A549 (cell line): ENCODE measurements at regions not wholly inside any gene's neighbourhood (a gene's known extent, or its start where the extent isn't known, plus 50 kb on each side); places are given as distances from the start of the nearest gene placed in this dataset.

ENCODE experiments used
- ATAC-seq, 2 experiments: fragments of 200-7000 bp in 1 of 2; fragments of >200 bp in 1 of 2; cut with Nextera tagmentation in 1 of 2; cut with Tn5 transposase in 1 of 2; 3 replicates each; pipeline versions ENCODE4 v1.8.0 to v1.9.1; 2018 to 2020; ENCODE audit warnings: mild to moderate bottlenecking in 1 of 2, moderate library complexity in 1 of 2
- CTCF ChIA-PET: fragments of 300-600 bp; sonication (Branson Sonifier 250); formaldehyde crosslinking; extraction: SDS; loops from one replicate; lab custom pipeline; 2021; ENCODE audit warnings: antibody characterized with exemption, inconsistent platforms; lab: Yijun Ruan, JAX
- POLR2A ChIA-PET: fragments of 350-600 bp; formaldehyde crosslinking; extraction: SDS; loops from one replicate; lab custom pipeline; 2021; ENCODE audit warnings: antibody characterized with exemption, inconsistent platforms; lab: Yijun Ruan, JAX
- DNase-seq, 2 experiments: peaks; one replicate each; pipeline versions ENCODE4 v3.0.0 to v3.0.0-alpha.2; 2011 to 2016; ENCODE audit warnings: low read depth in 1 of 2, low spot score in 1 of 2
- FAIRE-seq: peaks from 2 replicates; lab custom pipeline; 2011; peaks lifted over from hg19 to GRCh38; lab: Jason Lieb, UNC
- H3K27ac ChIP-seq, 2 experiments: fragments of >200 bp; sonication (Bioruptor Twin); formaldehyde crosslinking; 3 replicates each; pipeline ENCODE4 v1.5.1; 2016 to 2017
- H3K4me1 ChIP-seq: fragments of >200 bp; sonication (Bioruptor Twin); formaldehyde crosslinking; 3 replicates; pipeline ENCODE4 v1.6.1; 2016
- H3K4me2 ChIP-seq: fragments of >200 bp; sonication (Bioruptor Twin); formaldehyde crosslinking; 3 replicates; pipeline ENCODE4 v1.6.1; 2016
- H3K4me3 ChIP-seq: fragments of >200 bp; sonication (Bioruptor Twin); formaldehyde crosslinking; 3 replicates; pipeline ENCODE4 v1.5.1; 2016
- H3K9me3 ChIP-seq: fragments of >200 bp; sonication (Bioruptor Twin); formaldehyde crosslinking; 3 replicates; pipeline ENCODE4 v1.6.1; 2016
- CHD4 ChIP-seq: fragments of 200-600 bp; sonication (generic); IDR thresholded peaks from 2 replicates; pipeline ENCODE4 v1.6.1; 2016; ENCODE audit warnings: antibody characterized with exemption, mild to moderate bottlenecking, borderline replicate concordance
- EHMT2 ChIP-seq: fragments of 200-600 bp; sonication (generic); IDR thresholded peaks from 2 replicates; pipeline ENCODE4 v1.6.1; 2016; ENCODE audit warnings: antibody characterized with exemption, low read depth, mild to moderate bottlenecking, moderate library complexity
- FOSB ChIP-seq: fragments of 250-450 bp; sonication (Bioruptor Pico); IDR thresholded peaks from 2 replicates; pipeline ENCODE4 v1.5.0; 2020; ENCODE audit warnings: mild to moderate bottlenecking, moderate library complexity
- FOSL2 ChIP-seq, 2 experiments: fragments of 450-650 bp in 1 of 2; fragments of >200 bp in 1 of 2; sonication (Bioruptor Twin) in 1 of 2; formaldehyde crosslinking; IDR thresholded peaks; 2 replicates each; pipeline versions ENCODE4 v1.5.0 to v1.6.1; 2016 to 2020; ENCODE audit warnings: mild to moderate bottlenecking in 1 of 2, moderate library complexity in 1 of 2
- HDAC2 ChIP-seq: fragments of 200-600 bp; sonication (generic); IDR thresholded peaks from 2 replicates; pipeline ENCODE4 v1.6.1; 2016
- HEYL ChIP-seq: fragments of 250-450 bp; sonication (Bioruptor Pico); IDR thresholded peaks from 2 replicates; pipeline ENCODE4 v1.8.0; 2021; ENCODE audit warnings: mild to moderate bottlenecking, moderate library complexity
- HOXB5 ChIP-seq: fragments of 250-450 bp; sonication (Bioruptor Pico); IDR thresholded peaks from 2 replicates; pipeline ENCODE4 v1.5.0; 2020; ENCODE audit warnings: mild to moderate bottlenecking, moderate library complexity
- JUN ChIP-seq, 2 experiments: fragments of >200 bp; sonication (Bioruptor Twin); formaldehyde crosslinking; IDR thresholded peaks; 2 replicates in 1 of 2; 3 replicates in 1 of 2; pipeline ENCODE4 v1.6.1; 2016 to 2017
- KDM1A ChIP-seq: fragments of 200-600 bp; sonication (generic); IDR thresholded peaks from 2 replicates; pipeline ENCODE4 v1.6.1; 2016; ENCODE audit warnings: low read depth, mild to moderate bottlenecking
- KDM5A ChIP-seq: fragments of 200-600 bp; sonication (generic); IDR thresholded peaks from 2 replicates; pipeline ENCODE4 v1.6.1; 2016; ENCODE audit warnings: antibody characterized with exemption, mild to moderate bottlenecking
- NFE2L2 ChIP-seq: fragments of 150-350 bp; conservative IDR thresholded peaks from 2 replicates; pipeline ENCODE4 v1.6.1; 2014; ENCODE audit warnings: low read length
- NR3C1 ChIP-seq: fragments of >200 bp; sonication (Bioruptor Twin); formaldehyde crosslinking; IDR thresholded peaks from 3 replicates; pipeline ENCODE4 v1.6.1; 2017
- SMC3 ChIP-seq: fragments of >200 bp; sonication (Bioruptor Twin); formaldehyde crosslinking; IDR thresholded peaks from 3 replicates; pipeline ENCODE4 v1.6.1; 2018; ENCODE audit warnings: inconsistent platforms
- TP53 ChIP-seq: fragments of 250-450 bp; sonication (Bioruptor Pico); IDR thresholded peaks from 2 replicates; pipeline ENCODE4 v1.5.0; 2021; ENCODE audit warnings: mild to moderate bottlenecking, moderate library complexity
- ZNF302 ChIP-seq: fragments of 250-450 bp; sonication (Bioruptor Pico); IDR thresholded peaks from 2 replicates; pipeline ENCODE4 v1.9.0; 2021; ENCODE audit warnings: inconsistent platforms, mild to moderate bottlenecking, moderate library complexity
- WGBS: methylation state at CpG from one replicate; pipeline ENCODE4 v1.1.6; 2017; ENCODE audit errors: missing lambda C conversion rate; 5-methylcytosine and 5-hydroxymethylcytosine counted together
- TF ChIP-seq, protein P1 (sequence below): fragments of 250-450 bp; sonication (Bioruptor Pico); IDR thresholded peaks from 2 replicates; pipeline ENCODE4 v1.5.0; 2021; ENCODE audit warnings: mild to moderate bottlenecking, moderate library complexity, borderline replicate concordance
- TF ChIP-seq, protein P2 (sequence below): fragments of 200-600 bp; sonication (generic); IDR thresholded peaks from 2 replicates; pipeline ENCODE4 v1.6.1; 2016; ENCODE audit warnings: antibody characterized with exemption, mild to moderate bottlenecking, moderate library complexity
- TF ChIP-seq, protein P3 (sequence below): IDR thresholded peaks from 2 replicates; pipeline ENCODE4 v1.6.1; 2012
- TF ChIP-seq, protein P4 (sequence below): fragments of >200 bp; sonication (Bioruptor Twin); formaldehyde crosslinking; IDR thresholded peaks from 2 replicates; pipeline ENCODE4 v1.6.1; 2016

DNA sequence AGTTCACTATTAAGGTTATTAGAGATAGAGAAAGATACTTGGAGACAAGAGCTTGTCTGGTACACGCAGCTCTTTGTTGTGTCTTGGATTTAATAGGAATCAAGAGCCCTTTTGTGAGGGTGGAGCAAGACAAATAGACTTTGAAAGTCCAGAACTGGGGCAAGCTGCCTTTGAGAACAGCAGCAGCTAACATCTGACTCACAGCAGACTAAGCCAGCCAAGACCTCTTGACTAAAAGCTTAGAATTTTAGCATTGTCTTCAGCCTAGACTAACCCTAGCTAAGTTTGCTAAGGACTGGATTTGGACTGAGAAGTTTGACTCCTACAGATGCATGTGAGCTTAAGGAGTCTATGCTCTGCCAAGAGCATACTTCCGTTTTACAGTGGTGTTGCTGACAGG, 201.9 kb upstream of the RBM19 start:
- TF ChIP-seq KDM5A, result no peak
- TF ChIP-seq, protein P1, sequence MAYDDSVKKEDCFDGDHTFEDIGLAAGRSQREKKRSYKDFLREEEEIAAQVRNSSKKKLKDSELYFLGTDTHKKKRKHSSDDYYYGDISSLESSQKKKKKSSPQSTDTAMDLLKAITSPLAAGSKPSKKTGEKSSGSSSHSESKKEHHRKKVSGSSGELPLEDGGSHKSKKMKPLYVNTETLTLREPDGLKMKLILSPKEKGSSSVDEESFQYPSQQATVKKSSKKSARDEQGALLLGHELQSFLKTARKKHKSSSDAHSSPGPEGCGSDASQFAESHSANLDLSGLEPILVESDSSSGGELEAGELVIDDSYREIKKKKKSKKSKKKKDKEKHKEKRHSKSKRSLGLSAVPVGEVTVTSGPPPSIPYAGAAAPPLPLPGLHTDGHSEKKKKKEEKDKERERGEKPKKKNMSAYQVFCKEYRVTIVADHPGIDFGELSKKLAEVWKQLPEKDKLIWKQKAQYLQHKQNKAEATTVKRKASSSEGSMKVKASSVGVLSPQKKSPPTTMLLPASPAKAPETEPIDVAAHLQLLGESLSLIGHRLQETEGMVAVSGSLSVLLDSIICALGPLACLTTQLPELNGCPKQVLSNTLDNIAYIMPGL (CRISPR knock-in tag), result no peak
- TF ChIP-seq NR3C1, result no peak
- TF ChIP-seq EHMT2, result no peak
- no peak for TF ChIP-seq HEYL (CRISPR knock-in tag)
- TF ChIP-seq SMC3, result no peak
- no peak for TF ChIP-seq KDM1A
- TF ChIP-seq, protein P2, sequence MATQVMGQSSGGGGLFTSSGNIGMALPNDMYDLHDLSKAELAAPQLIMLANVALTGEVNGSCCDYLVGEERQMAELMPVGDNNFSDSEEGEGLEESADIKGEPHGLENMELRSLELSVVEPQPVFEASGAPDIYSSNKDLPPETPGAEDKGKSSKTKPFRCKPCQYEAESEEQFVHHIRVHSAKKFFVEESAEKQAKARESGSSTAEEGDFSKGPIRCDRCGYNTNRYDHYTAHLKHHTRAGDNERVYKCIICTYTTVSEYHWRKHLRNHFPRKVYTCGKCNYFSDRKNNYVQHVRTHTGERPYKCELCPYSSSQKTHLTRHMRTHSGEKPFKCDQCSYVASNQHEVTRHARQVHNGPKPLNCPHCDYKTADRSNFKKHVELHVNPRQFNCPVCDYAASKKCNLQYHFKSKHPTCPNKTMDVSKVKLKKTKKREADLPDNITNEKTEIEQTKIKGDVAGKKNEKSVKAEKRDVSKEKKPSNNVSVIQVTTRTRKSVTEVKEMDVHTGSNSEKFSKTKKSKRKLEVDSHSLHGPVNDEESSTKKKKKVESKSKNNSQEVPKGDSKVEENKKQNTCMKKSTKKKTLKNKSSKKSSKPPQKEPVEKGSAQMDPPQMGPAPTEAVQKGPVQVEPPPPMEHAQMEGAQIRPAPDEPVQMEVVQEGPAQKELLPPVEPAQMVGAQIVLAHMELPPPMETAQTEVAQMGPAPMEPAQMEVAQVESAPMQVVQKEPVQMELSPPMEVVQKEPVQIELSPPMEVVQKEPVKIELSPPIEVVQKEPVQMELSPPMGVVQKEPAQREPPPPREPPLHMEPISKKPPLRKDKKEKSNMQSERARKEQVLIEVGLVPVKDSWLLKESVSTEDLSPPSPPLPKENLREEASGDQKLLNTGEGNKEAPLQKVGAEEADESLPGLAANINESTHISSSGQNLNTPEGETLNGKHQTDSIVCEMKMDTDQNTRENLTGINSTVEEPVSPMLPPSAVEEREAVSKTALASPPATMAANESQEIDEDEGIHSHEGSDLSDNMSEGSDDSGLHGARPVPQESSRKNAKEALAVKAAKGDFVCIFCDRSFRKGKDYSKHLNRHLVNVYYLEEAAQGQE, result no peak
- FAIRE-seq, result no peak
- no peak overlapping the region for H3K4me3 ChIP-seq
- WGBS, result 0% methylated on average over 2 of the region's 2 CpGs
- no peak overlapping the region for H3K27ac ChIP-seq
- no peak overlapping the region for H3K4me2 ChIP-seq
- ATAC-seq, result no peak
- ChIA-PET CTCF (interaction anchor here (0.9 to 3.5 kb wide), 4 partner anchors 11 to 341 kb away, joined by 3 to 23 read pairs (median 5); no protein-coding TSS in a partner anchor), POLR2A (no interaction called here)
- no peak for DNase-seq
- H3K9me3 ChIP-seq, result no peaks in the 10 kb centered on the region
- no peaks in the 10 kb centered on the region for H3K4me1 ChIP-seq

DNA sequence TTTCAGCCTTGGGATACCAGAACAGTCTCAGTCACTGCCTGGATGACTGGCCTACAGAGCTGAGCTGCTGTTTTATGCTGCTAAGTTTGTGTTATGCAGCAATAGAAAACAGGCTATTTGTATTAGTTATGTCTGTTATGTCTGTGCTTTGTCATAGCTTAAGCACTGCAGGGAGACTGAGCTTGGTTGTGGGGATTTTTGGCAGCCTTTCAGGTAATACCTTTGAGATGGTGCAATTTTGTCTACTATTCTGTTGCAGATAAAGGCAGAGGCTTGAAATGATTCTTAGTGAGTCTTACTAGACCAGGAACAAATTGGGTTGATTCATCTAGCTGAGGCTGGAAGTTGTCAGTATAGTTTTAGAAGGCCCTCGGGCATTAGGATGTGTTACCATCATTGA, 201.3 kb upstream of the RBM19 start:
- Histone ChIP-seq H3K4me3 (no peak overlapping the region), H3K4me2 (no peak overlapping the region), H3K4me1 (no peaks in the 10 kb centered on the region), H3K27ac (no peak overlapping the region), H3K9me3 (no peaks in the 10 kb centered on the region)
- WGBS, result 0% methylated on average over 1 of the region's 1 CpG
- ATAC-seq, result no peak
- FAIRE-seq, result no peak
- no peak for DNase-seq
- ChIA-PET POLR2A (no interaction called here), CTCF (interaction anchor here (0.9 to 3.5 kb wide), 10 partner anchors 8 to 342 kb away, joined by 3 to 23 read pairs (median 6); no protein-coding TSS in a partner anchor)
- TF ChIP-seq FOSB (no peak), JUN (IDR thresholded peaks at IDR 0.05) (no peak), HDAC2 (no peak), TP53 (CRISPR knock-in tag) (no peak), HOXB5 (CRISPR knock-in tag) (no peak), CHD4 (no peak), FOSL2 (IDR thresholded peaks at IDR 0.05) (no peak), FOSL2 (CRISPR knock-in tag; IDR thresholded peaks at IDR 0.05) (no peak), ZNF302 (CRISPR knock-in tag) (no peak), EHMT2 (no peak), NFE2L2 (no peak), KDM1A (no peak)
- TF ChIP-seq, protein P3, sequence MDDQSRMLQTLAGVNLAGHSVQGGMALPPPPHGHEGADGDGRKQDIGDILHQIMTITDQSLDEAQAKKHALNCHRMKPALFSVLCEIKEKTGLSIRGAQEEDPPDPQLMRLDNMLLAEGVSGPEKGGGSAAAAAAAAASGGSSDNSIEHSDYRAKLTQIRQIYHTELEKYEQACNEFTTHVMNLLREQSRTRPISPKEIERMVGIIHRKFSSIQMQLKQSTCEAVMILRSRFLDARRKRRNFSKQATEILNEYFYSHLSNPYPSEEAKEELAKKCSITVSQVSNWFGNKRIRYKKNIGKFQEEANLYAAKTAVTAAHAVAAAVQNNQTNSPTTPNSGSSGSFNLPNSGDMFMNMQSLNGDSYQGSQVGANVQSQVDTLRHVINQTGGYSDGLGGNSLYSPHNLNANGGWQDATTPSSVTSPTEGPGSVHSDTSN, result no peak
- TF ChIP-seq, protein P4, sequence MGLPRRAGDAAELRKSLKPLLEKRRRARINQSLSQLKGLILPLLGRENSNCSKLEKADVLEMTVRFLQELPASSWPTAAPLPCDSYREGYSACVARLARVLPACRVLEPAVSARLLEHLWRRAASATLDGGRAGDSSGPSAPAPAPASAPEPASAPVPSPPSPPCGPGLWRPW, result no peak
